HT-29 (cell line): ENCODE measurements at regions not wholly inside any gene's neighbourhood (a gene's known extent, or its start where the extent isn't known, plus 50 kb on each side); places are given as distances from the start of the nearest gene placed in this dataset.
"Not testable (repeated sequence)": the region's sequence is repeated elsewhere in the genome, so short reads cannot be mapped to it uniquely, and the experiment has no call there.

Experiments used
- DNase-seq: peaks from one replicate; pipeline ENCODE4 v3.0.0-alpha.2; 2015; ENCODE audit warnings: low spot score

DNA sequence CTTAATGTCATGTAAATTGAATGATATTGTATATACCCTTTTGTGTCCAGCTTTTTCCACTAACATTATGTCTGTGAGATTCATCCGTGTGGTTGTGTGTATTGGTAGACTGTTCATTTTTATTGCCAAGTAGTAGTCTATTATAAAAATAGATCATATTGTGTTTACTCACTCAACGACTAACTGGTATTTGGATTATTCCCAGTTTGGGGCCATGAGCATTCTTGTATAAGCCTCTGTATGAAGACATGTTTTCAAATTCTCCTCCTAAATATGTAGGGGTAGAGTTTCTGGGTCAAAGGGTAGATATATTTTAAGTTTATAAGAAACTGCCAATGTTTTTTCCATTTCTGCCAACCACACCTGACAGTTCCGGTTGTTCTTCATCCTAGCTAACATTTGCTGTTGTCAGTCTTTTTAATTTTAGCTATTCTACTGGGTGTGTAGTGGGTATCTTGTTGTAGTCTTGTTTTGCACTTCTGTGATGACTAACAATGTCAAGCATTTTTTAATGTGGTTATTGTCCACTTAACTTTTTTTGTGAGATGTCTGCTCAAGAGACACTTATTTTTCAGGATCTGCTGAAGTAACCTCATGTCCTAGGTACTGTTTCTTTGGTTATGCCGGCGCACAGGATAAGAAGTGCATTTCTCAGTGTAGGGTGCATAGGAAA is 93.2 kb downstream of the DACT1 start:
- DNase-seq = no peak

DNA sequence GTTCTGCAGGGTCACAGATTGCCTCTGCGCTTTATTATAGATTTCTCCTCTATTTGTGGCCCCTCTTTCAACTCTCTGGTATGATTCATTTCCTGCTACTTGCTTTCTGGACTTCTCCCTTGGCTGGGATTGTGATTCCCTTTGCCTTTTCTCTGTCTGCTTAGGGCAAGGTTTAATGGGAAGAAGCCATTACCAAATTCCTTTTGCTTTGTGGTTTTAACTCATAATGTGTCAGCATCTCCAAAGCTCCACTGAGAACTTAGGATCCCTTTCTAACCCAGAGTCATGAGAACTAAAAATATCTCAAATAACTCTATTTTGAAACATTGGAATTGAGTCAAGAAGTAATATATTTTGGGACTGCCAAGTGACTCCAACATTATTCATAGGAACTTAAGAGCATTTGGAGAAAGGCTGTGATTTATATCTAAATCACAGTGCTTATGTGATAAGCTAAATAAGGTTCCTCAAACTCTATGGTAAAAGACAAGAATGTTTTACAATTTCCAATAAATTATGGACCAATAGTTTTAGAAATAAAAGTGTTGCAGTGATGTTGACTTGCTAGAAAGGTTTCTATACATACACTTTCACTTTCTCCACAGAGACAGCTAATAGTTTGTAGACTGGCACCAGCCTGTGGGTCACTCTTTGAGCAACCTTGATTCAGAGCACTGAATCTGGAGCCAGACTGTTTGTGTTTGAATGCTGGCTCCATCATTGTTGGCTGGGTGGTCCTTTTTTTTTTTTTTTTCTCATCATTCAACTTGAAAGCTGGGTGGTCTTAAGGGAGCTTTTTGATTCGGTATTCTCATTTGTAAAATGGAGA is 93.9 kb downstream of the DACT1 start:
- DNase-seq = peak; percentile 8

DNA sequence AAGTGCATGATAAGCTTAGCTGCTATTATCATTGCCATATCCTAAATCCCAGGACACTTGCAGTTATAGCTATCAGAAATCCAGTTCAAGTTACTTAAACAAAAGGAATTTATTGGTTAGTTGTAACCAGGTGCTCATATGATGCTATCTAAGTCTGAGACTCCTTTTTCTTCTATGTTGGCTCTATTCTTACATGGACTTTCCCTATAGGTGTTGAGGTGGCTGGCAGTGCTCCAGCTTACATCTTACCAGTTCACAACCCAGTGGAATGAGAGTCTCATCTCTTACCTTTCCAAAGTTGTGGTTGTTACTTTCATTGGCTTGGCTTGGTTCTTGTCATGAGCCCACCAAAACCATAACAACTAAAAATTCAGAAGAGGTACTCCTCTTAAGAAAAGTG is 94.6 kb downstream of the DACT1 start:
- no peak for DNase-seq

DNA sequence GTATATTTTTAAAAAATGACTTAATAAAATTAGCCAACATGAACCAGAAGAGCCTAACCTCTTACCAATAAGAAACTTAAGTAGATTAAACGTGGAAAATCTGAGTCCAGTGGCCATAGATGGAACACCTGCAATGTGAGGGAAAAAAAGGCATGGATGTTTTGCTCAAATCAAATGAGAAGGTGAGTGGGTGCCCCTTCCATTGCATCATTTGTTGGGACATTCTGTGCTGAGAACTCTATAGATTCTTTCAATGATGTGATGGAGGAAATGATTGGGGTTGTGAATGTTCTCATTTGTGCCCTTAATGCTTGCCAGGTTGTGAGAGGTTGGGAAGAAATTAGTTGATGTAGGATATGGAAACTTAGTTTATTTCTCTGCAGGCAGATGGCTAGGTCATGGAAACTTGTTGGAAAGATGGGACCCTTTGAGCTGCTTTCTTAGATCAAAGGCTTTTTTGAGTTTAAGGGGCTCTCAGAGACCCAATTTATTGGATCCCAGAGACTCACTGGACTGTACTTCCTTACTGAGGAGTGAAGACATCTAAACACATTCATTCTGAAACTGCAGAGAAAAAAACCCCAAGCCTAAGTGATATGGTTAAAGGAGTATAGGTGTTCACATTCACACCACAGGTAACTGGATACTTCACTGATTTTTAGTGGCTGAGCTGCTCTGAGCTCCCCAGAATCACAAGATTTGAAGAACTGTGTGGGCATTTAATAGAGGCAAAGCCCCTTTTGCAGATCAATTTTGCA is 95.9 kb downstream of the DACT1 start:
- DNase-seq = no peak

DNA sequence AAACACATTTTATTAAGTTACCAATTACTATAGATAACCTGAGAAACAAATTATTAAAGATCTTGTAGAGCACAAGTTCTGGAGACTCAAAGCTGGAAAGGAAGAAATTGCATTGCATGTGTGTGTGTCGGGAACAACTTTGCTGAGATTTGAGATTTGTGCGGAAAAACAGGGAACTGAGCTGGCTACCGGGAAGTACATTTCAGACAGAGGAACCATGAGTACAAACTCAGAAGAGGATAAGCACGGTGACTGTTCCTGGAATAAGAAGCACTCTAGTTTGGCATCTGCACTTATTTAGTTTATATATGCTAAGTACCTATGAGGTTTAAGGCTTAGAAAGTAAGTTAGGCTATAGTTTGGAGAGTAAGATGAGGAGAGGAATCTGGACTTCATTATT is 97.8 kb downstream of the DACT1 start:
- no peak for DNase-seq

DNA sequence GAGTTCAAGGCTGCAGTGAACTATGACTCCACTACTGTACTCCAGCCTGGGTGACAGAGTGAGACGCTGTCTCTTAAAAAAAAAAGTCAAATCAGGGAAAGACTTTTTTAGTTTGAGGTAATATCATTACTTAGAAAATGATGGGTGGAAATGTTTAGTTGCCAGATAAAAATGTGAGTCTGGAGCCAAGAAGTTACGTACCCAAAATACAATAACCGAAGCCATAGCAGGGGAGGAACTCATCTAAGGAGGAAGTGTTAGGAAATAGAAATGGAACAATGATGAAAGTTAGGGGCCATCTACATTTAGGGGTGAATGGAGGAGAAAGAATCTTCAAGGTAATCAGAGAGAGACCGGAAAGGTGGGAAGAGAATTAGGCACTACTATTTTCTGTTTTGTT is 98.8 kb downstream of the DACT1 start:
- DNase-seq = no peak

DNA sequence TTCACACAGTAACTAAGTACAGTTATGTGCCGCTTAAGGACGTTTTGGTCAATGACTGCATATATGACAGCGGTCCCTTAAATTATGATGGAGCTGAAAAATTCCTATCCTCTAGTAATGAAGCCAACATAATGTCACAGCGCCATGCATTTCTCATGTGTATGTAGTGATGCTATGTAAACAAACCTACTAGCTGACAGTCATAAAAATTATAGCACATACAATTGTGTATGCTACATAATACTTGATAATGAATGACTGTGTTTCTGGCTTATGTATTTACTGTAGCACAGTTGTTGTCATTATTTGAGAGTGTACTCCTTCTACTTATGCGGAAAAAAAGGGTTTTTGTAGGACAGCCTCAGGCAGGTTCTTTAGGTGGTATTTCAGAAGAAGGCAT is 99.7 kb downstream of the DACT1 start:
- DNase-seq = no peak

GRCh38 chr14:58738189-58738836 is 100.6 kb downstream of the DACT1 start:
- no peak for DNase-seq

GRCh38 chr14:58738876-58739275 is 101.1 kb downstream of the DACT1 start:
- DNase-seq = no peak

DNA sequence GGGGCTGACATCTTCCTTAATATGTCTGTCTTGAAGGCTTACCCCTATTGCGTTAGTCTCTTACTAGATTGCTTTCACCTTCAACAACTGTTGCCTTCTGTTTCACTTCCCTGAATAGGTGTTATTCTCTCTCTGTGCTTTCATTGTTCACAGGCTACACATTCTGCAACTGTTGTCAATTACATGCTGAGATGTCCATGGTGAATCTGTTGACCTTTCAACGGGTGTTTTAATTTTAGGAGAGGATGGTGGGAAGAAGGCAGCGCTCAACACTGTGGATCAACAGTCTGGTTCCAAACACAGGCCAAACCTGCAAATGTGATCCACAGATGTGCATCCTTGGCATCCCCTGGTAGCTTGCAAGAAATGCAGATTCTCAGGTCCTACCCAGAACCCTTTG is 101.9 kb downstream of the DACT1 start:
- no peak for DNase-seq

DNA sequence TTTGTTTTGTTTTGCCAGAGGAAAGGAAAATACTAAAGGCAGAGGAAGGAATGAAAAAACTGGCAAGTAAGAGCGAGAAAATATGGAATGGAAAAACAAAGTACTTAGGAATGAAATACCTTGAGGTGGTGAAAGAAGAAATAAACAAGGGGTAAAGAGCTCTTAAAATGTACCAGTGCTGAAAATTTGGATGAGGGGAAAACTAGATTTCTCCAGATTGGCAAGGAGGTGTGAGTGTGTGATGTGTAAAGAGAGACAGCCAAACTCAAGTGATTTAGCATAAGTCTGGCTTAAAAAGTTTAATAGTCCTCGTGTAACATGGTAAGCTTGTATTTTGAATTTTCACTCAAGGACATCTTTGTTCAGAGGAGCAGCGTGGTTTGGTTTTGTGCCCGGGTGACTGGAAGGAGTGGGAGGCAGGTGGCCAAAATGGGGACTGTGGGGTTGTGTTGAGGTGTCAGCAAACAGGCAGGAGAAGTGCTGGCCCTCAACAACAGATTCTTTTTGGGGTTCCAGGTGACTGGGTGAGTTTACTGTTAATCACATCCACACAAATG is 102.7 kb downstream of the DACT1 start:
- no peak for DNase-seq

- no peak for DNase-seq
Observed at GRCh38 chr14:58744801-58745394, 107.1 kb downstream of the DACT1 start.

GRCh38 chr14:58746261-58746660 is 108.5 kb downstream of the DACT1 start:
- peak; percentile 66 for DNase-seq

DNA sequence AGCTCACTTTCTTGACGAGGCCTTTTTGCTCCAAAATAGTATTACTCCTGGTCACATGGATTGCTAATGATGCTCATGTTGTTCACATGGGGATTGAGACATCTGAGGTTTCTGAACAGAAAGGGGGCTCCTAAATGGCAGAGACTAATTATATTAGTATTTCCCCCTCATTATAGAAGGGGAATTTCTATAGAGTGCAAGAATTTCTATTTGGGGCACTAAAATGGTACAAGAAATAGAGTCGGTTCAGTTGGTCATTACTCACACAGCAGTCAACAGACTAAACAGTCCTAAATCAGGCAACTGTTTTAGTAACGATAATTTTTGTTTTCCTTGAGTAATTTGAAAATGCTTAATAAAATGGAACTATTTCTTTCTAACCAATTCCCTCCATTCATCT is 108.9 kb downstream of the DACT1 start:
- no peak for DNase-seq

DNA sequence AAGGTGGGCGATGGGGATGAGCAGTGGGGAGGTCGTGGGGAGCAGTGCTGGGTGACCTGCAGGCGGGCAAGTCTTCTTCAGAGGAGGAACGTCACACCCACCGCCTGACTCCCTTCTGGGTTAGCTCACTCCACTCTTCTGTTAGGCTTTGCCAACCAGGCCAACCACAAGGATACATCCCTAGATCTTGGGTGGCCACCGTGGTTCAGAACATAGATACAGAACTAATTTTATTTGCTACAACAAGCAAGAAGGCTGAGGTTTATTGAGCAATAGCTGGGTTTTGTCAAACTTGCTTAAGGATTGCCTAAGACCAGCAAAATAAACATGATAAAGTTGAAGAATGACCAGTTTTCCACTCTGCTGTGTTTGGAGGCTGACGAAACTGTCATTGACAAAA is 109.4 kb downstream of the DACT1 start:
- no peak for DNase-seq

GRCh38 chr14:58748251-58748650 is 110.5 kb downstream of the DACT1 start:
- not testable (repeated sequence) for DNase-seq

DNA sequence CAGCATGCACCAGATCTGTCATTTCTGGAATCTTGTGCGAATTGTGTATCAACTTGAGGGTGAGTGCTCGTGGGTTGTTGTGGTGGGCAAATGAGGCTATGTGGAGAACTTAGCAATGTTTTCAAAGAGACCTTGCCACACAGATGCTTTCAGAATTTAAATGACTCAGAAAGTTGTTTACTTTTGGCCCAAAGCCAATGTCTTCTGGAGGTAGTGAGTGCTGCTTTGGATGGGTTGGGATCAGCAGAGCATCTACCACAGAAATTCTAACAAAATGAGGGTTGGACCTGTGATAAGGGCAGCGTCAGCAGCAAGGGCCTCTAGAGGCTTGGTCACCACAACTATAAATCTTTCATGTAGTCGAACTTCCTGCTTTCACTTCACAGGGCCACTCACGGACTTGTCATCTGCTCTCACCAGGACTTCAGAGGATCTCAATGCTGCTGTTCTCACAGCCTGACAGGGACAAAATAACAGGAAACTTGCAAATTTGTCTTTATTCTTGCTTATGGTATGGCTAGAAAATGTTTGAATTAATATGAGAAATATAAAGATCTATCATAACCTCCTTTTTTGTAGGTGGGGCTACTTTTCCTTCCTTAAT is 111.4 kb downstream of the DACT1 start:
- DNase-seq = peak; percentile 65

- no peak for DNase-seq
Observed at GRCh38 chr14:58750321-58751269, 112.8 kb downstream of the DACT1 start.

- no peak for DNase-seq
Observed at GRCh38 chr14:58751788-58752187, 114.0 kb downstream of the DACT1 start.

DNA sequence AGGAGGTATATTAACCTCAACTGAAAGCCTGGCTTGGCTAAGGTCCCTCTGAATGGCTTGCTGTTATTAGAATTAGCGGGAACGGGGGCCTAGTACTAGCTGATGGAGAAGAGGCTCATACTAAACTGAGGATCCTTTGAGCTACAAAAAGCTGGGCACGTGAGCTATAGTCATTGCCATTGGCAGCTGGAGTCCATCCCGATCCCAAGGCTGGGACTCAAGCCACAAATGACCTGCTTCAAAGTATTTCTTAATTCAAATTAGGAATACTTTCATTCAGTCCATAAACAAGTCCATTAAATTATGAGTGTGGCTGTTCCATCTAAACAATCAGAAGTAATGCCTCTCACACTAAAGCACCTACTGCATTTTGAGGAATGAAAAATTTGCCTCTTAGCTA is 114.5 kb downstream of the DACT1 start:
- no peak for DNase-seq
